Transverse colon (tissue), 4 donors: ENCODE measurements at regions not wholly inside any gene's neighbourhood (a gene's known extent, or its start where the extent isn't known, plus 50 kb on each side); places are given as distances from the start of the nearest gene placed in this dataset.

Source experiments
- EP300 ChIP-seq: sonication (generic); formaldehyde crosslinking; IDR thresholded peaks from one replicate; pipeline ENCODE4 v1.6.1; 2017; ENCODE audit warnings: antibody characterized with exemption, low read depth
- POLR2AphosphoS5 ChIP-seq, 3 donors: sonication (generic); formaldehyde crosslinking; IDR thresholded peaks; one replicate each; pipeline ENCODE4 v1.6.1; 2016; ENCODE audit warnings: antibody characterized with exemption in 3 of 3
- TF ChIP-seq, protein P1 (sequence below), 5 experiments: fragments of 200-600 bp in 3 of 5; fragments of 450-650 bp in 2 of 5; sonication (generic) in 3 of 5; IDR thresholded peaks; 1 replicate in 2 of 5; 2 replicates in 3 of 5; pipeline ENCODE4 v1.5.1; 2016 to 2017; ENCODE audit warnings: antibody characterized with exemption in 5 of 5, inconsistent platforms in 3 of 5, mild to moderate bottlenecking in 2 of 5, moderate library complexity in 1 of 5

DNA sequence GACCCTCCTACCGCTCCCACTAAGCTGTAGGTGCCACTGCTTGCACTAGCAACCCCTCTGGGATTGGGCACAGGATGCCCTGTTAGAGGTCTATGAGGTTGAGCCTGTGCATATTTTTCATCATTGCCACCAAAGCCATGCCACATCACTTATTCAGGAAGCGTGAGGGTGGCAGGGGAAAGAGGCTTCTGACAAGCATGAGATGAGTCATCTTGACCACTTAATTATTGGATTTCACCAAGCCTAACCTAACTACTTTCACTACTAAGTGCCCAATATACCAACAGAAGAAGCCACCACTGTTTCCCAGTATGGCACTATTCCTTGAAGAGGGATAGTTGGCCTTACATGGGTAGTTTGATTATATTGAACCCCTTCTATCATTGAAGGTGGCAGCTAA is 181.3 kb upstream of the EPHA4 start:
- TF ChIP-seq, protein P1, sequence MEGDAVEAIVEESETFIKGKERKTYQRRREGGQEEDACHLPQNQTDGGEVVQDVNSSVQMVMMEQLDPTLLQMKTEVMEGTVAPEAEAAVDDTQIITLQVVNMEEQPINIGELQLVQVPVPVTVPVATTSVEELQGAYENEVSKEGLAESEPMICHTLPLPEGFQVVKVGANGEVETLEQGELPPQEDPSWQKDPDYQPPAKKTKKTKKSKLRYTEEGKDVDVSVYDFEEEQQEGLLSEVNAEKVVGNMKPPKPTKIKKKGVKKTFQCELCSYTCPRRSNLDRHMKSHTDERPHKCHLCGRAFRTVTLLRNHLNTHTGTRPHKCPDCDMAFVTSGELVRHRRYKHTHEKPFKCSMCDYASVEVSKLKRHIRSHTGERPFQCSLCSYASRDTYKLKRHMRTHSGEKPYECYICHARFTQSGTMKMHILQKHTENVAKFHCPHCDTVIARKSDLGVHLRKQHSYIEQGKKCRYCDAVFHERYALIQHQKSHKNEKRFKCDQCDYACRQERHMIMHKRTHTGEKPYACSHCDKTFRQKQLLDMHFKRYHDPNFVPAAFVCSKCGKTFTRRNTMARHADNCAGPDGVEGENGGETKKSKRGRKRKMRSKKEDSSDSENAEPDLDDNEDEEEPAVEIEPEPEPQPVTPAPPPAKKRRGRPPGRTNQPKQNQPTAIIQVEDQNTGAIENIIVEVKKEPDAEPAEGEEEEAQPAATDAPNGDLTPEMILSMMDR (IDR thresholded peaks at IDR 0.05): no peak
- TF ChIP-seq POLR2AphosphoS5 (IDR thresholded peaks at IDR 0.05) (no peak), EP300 (no peak)
